NT2/D1 (cell line): ENCODE measurements at regions not wholly inside any gene's neighbourhood (a gene's known extent, or its start where the extent isn't known, plus 50 kb on each side); places are given as distances from the start of the nearest gene placed in this dataset.
"Not testable (repeated sequence)": the region's sequence is repeated elsewhere in the genome, so short reads cannot be mapped to it uniquely, and the experiment has no call there.

Experiments
- DNase-seq: peaks from one replicate; pipeline ENCODE4 v3.0.0-alpha.2; 2011; ENCODE audit warnings: low read depth, low spot score
- H3K27me3 ChIP-seq: 2 replicates; pipeline ENCODE4 v1.6.0; 2011; ENCODE audit warnings: mild to moderate bottlenecking; ENCODE audit not compliant: insufficient read length, insufficient read depth
- H3K36me3 ChIP-seq: 2 replicates; pipeline ENCODE4 v1.6.1; 2011; ENCODE audit warnings: mild to moderate bottlenecking, low read length, mixed read lengths; ENCODE audit not compliant: insufficient read depth, insufficient read length
- H3K4me1 ChIP-seq: 2 replicates; pipeline ENCODE4 v1.5.1; 2011; ENCODE audit not compliant: insufficient read depth, insufficient read length
- H3K4me3 ChIP-seq: 2 replicates; pipeline ENCODE4 v1.5.1; 2011; ENCODE audit warnings: low read depth; ENCODE audit not compliant: insufficient read length
- H3K9ac ChIP-seq: 2 replicates; pipeline ENCODE4 v1.6.0; 2011; ENCODE audit warnings: low read depth; ENCODE audit not compliant: insufficient read length
- H3K9me3 ChIP-seq: 2 replicates; pipeline ENCODE4 v1.5.1; 2011; ENCODE audit warnings: mild to moderate bottlenecking, low read length; ENCODE audit not compliant: insufficient read depth
- SUZ12 ChIP-seq: IDR thresholded peaks from 2 replicates; pipeline ENCODE4 v1.6.1; 2011; ENCODE audit not compliant: insufficient read length, insufficient read depth; ENCODE audit errors: extremely low read depth
- YY1 ChIP-seq: IDR thresholded peaks from 2 replicates; pipeline ENCODE4 v1.6.1; 2011; ENCODE audit not compliant: insufficient read length, insufficient read depth
- ZNF274 ChIP-seq: IDR thresholded peaks from 2 replicates; pipeline ENCODE4 v1.6.1; 2011; ENCODE audit warnings: mild to moderate bottlenecking, low read depth, low read length

- H3K4me3 ChIP-seq: no peak overlapping the region
- DNase-seq: no peak
- H3K36me3 ChIP-seq: no peaks in the 10 kb centered on the region
- TF ChIP-seq YY1: no peak
- TF ChIP-seq SUZ12: no peak
- TF ChIP-seq ZNF274: no peak
- H3K9me3 ChIP-seq: no peaks in the 10 kb centered on the region
- no peaks in the 10 kb centered on the region for H3K27me3 ChIP-seq
- no peaks in the 10 kb centered on the region for H3K4me1 ChIP-seq
- no peak overlapping the region for H3K9ac ChIP-seq
Measured at GRCh38 chr1:240722788-240723187, 110.8 kb upstream of the GREM2 start.

DNA sequence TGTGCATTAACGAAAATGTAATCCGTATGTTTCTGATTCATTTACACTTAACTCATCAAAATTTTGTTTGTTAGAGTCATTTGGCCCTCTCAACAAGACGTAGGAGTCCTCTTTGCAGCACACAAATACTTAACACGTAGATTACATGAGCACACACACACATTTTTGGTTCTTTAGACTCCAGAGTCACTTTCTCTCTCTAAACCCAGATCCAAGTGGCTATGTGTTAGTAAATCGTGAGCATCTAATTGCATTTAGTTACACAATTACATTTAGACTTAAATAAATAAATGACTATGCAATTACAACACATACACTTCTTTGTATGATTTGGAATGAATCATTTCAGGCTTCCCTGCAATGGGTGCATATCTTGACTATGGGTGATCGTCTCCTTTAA lies 109.0 kb upstream of the GREM2 start:
- TF ChIP-seq SUZ12 (no peak), YY1 (no peak)
- no peaks in the 10 kb centered on the region for H3K9me3 ChIP-seq
- no peak overlapping the region for H3K4me3 ChIP-seq
- no peak overlapping the region for H3K9ac ChIP-seq
- no peaks in the 10 kb centered on the region for H3K27me3 ChIP-seq
- no peaks in the 10 kb centered on the region for H3K4me1 ChIP-seq
- DNase-seq: no peak
- H3K36me3 ChIP-seq: no peaks in the 10 kb centered on the region

GRCh38 chr1:240719953-240720700 lies 108.2 kb upstream of the GREM2 start:
- H3K27me3 ChIP-seq: no peaks in the 10 kb centered on the region
- no peaks in the 10 kb centered on the region for H3K36me3 ChIP-seq
- no peaks in the 10 kb centered on the region for H3K9me3 ChIP-seq
- TF ChIP-seq SUZ12: no peak
- TF ChIP-seq YY1: no peak
- TF ChIP-seq ZNF274: no peak
- H3K4me1 ChIP-seq: no peaks in the 10 kb centered on the region
- DNase-seq: no peak
- H3K9ac ChIP-seq: no peak overlapping the region
- no peak overlapping the region for H3K4me3 ChIP-seq

DNA sequence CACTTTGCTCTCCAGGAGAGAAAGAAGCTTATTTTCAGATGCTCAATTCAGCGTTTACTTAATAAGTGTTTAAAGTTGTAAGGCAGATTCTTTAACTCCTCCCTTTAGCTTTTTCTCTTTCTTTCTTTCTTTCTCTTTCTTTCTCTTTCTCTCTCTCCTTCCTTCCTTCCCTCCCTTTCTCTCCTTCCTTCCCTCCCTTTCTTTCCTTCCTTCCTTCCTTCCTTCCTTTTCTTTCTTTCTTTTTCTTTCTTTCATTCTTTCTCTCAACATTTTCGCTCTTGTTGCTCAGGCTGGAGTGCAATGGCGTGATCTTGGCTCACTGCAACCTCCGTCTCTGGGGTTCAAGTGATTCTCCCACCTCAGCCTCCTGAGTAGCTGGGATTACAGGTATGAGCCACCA lies 104.6 kb upstream of the GREM2 start:
- not testable (repeated sequence) for H3K9me3 ChIP-seq, H3K4me3 ChIP-seq, DNase-seq, H3K9ac ChIP-seq, H3K36me3 ChIP-seq, H3K4me1 ChIP-seq, H3K27me3 ChIP-seq

GRCh38 chr1:240714568-240715292 lies 102.8 kb upstream of the GREM2 start:
- Histone ChIP-seq H3K4me3 (no peak overlapping the region), H3K9ac (no peak overlapping the region), H3K9me3 (no peaks in the 10 kb centered on the region), H3K4me1 (no peaks in the 10 kb centered on the region), H3K27me3 (no peaks in the 10 kb centered on the region), H3K36me3 (no peaks in the 10 kb centered on the region)
- DNase-seq: no peak
- TF ChIP-seq YY1 (no peak), SUZ12 (no peak), ZNF274 (no peak)

- no peak overlapping the region for H3K4me3 ChIP-seq
- TF ChIP-seq ZNF274 (no peak), SUZ12 (no peak), YY1 (no peak)
- no peaks in the 10 kb centered on the region for H3K4me1 ChIP-seq
- H3K36me3 ChIP-seq: no peaks in the 10 kb centered on the region
- no peak for DNase-seq
- H3K9ac ChIP-seq: no peak overlapping the region
- no peaks in the 10 kb centered on the region for H3K9me3 ChIP-seq
- no peaks in the 10 kb centered on the region for H3K27me3 ChIP-seq
Measured at GRCh38 chr1:240712014-240712731, 100.2 kb upstream of the GREM2 start.

DNA sequence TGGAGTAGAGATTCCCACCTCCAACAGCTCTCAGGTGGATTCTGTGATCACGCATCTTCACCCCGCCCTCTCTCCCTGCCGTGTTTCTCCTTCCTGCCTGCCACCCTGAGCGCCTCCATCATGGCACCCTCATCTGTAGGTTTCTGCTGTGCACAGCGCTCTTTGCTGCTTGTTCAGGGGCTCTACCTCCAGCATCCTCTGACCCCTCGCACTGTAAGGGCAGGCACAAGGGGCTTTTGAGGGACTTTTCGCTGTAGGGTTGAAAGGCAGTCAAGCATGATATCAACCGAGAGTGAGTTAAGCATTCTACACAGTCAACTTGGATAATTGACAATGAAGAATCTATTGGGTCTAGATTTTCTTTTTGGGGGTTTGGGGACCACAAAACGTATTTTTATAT lies 99.1 kb upstream of the GREM2 start:
- no peak overlapping the region for H3K9ac ChIP-seq
- H3K9me3 ChIP-seq: no peaks in the 10 kb centered on the region
- H3K36me3 ChIP-seq: no peaks in the 10 kb centered on the region
- TF ChIP-seq YY1 (no peak), ZNF274 (no peak), SUZ12 (no peak)
- no peak overlapping the region for H3K4me3 ChIP-seq
- DNase-seq: no peak
- H3K27me3 ChIP-seq: no peaks in the 10 kb centered on the region
- H3K4me1 ChIP-seq: no peaks in the 10 kb centered on the region
